NB4 (cell line): ENCODE measurements at regions not wholly inside any gene's neighbourhood (a gene's known extent, or its start where the extent isn't known, plus 50 kb on each side); places are given as distances from the start of the nearest gene placed in this dataset.
"Not testable (repeated sequence)": the region's sequence is repeated elsewhere in the genome, so short reads cannot be mapped to it uniquely, and the experiment has no call there.

Experiments
- DNase-seq: peaks from one replicate; pipeline ENCODE4 v3.0.0; 2010; ENCODE audit warnings: low read depth
- H3K4me3 ChIP-seq: one replicate; pipeline ENCODE4 v1.5.1; 2011; ENCODE audit warnings: mild to moderate bottlenecking, low read depth, low read length, moderate library complexity
- MAX ChIP-seq: IDR thresholded peaks from 2 replicates; pipeline ENCODE4 v1.6.1; 2011; ENCODE audit warnings: low read depth, low read length
- MYC ChIP-seq: IDR thresholded peaks from 2 replicates; pipeline ENCODE4 v1.6.1; 2011; ENCODE audit warnings: low read depth, low read length
- POLR2A ChIP-seq: IDR thresholded peaks from 2 replicates; pipeline ENCODE4 v1.6.1; 2011; ENCODE audit warnings: mild to moderate bottlenecking; ENCODE audit not compliant: insufficient read length; ENCODE audit errors: extremely low read depth
- TF ChIP-seq, protein P1 (sequence below): IDR thresholded peaks from one replicate; pipeline ENCODE4 v1.5.1; 2012; ENCODE audit warnings: low read depth, low read length

DNA sequence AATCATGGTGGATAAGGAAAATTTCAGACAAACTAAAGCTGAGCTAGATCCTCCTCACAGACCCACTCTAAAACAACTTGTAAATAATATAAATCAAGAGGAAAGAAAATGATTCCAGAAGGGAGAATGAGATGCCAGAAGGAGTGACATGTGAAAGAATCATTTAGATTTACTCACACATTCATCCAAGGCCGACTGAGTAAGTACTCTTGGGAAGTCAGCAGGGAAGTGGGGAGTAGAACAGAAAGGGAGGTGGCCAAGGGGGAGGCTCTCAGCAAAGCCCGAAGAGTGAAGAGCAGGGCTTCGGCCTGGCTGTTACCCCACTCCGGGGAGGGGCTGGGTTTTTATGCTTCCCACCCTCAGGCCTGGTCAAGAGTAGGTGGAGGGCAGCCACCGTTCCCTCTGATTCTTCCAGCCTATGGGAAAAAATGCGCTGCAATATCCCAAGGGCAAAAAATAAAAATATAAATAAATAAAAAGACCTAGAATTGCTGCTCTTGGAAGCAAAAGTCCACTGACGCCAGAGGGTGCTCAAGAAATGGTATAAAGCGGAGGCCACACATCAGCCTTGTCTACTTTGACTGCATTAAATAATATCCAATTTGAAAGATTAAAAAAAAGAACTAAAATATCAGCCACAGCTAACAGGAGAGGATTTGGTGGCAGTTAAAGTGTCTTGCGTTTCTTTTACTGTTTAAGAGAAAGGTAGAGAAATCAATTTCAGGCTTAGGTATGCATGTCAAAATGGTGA is 110.2 kb upstream of the COL5A1 start:
- no peak overlapping the region for H3K4me3 ChIP-seq
- no peak for TF ChIP-seq POLR2A
- no peak for TF ChIP-seq MAX
- TF ChIP-seq, protein P1, sequence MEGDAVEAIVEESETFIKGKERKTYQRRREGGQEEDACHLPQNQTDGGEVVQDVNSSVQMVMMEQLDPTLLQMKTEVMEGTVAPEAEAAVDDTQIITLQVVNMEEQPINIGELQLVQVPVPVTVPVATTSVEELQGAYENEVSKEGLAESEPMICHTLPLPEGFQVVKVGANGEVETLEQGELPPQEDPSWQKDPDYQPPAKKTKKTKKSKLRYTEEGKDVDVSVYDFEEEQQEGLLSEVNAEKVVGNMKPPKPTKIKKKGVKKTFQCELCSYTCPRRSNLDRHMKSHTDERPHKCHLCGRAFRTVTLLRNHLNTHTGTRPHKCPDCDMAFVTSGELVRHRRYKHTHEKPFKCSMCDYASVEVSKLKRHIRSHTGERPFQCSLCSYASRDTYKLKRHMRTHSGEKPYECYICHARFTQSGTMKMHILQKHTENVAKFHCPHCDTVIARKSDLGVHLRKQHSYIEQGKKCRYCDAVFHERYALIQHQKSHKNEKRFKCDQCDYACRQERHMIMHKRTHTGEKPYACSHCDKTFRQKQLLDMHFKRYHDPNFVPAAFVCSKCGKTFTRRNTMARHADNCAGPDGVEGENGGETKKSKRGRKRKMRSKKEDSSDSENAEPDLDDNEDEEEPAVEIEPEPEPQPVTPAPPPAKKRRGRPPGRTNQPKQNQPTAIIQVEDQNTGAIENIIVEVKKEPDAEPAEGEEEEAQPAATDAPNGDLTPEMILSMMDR: no peak
- no peak for TF ChIP-seq MYC
- DNase-seq: no peak

GRCh38 chr9:134532084-134532483 is 109.5 kb upstream of the COL5A1 start:
- TF ChIP-seq MYC: no peak
- TF ChIP-seq, protein P1: no peak
- TF ChIP-seq MAX: no peak
- TF ChIP-seq POLR2A: no peak
- DNase-seq: no peak
- no peak overlapping the region for H3K4me3 ChIP-seq

GRCh38 chr9:134532661-134533060 is 108.9 kb upstream of the COL5A1 start:
- DNase-seq, H3K4me3 ChIP-seq: not testable (repeated sequence)

GRCh38 chr9:134533850-134534588 is 107.6 kb upstream of the COL5A1 start:
- H3K4me3 ChIP-seq: no peak overlapping the region
- TF ChIP-seq MYC: no peak
- TF ChIP-seq MAX: no peak
- no peak for TF ChIP-seq POLR2A
- TF ChIP-seq, protein P1: no peak
- DNase-seq: peak; percentile 68

DNA sequence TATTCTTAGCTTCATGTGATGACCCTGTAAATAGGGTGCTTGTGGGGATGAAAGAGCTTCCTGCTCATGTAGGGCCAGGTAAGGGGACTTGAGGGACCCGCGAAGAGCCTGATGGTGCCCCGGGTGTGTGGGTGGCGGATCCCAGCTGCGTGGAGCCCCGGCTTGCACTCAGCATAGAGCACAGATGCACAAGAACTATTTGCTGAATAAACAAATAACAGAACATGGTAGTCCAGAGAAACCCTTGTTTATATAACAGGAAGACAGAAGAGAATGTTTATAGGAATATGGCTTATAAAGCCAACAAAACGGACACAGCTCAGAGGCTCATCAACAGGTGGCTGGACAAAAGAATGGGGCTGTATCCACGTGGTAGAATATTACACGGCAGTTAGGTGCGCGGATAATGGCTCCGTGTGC is 106.9 kb upstream of the COL5A1 start:
- no peak for TF ChIP-seq MYC
- no peak for TF ChIP-seq MAX
- no peak for TF ChIP-seq POLR2A
- TF ChIP-seq, protein P1: no peak
- DNase-seq: no peak
- H3K4me3 ChIP-seq: no peak overlapping the region

- no peak overlapping the region for H3K4me3 ChIP-seq
- TF ChIP-seq MYC (no peak), POLR2A (no peak), MAX (no peak)
- TF ChIP-seq, protein P1: no peak
- no peak for DNase-seq
Measured at GRCh38 chr9:134535171-134535570, 106.4 kb upstream of the COL5A1 start.
